GM18505 (cell line): ENCODE measurements at regions not wholly inside any gene's neighbourhood (a gene's known extent, or its start where the extent isn't known, plus 50 kb on each side); places are given as distances from the start of the nearest gene placed in this dataset.
"Not testable (repeated sequence)": the region's sequence is repeated elsewhere in the genome, so short reads cannot be mapped to it uniquely, and the experiment has no call there.

Experiments used
- ATAC-seq: cut with Tn5 transposase; IDR thresholded peaks from one replicate; pipeline ENCODE4 v1.9.1; 2021; ENCODE audit not compliant: unreplicated experiment
- POLR2A ChIP-seq: IDR thresholded peaks from 4 replicates; pipeline ENCODE4 v1.6.1; 2011; ENCODE audit warnings: borderline replicate concordance; ENCODE audit not compliant: insufficient read depth, insufficient read length; ENCODE audit errors: extremely low read depth

DNA sequence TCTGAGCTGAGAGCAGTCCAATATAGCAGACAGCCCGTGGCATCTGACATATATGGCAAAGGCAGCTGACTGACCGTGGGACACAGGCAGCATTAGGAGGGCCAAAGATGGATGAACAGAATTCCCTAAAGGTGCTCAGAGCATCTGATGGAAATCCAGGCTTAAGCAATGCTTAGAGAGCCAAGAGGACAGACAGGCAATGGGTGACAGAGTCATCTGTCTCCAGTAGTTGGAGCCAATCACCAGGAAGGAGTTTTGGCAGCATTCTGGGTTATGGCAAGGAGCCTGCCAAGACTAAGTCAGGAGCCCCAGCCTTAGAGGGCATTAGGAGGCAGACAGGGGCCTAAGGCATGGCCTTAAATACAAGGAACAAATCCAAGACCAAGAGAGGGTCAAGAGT, 153.3 kb upstream of the USP9X start:
- TF ChIP-seq POLR2A: no peak
- ATAC-seq: no peak

DNA sequence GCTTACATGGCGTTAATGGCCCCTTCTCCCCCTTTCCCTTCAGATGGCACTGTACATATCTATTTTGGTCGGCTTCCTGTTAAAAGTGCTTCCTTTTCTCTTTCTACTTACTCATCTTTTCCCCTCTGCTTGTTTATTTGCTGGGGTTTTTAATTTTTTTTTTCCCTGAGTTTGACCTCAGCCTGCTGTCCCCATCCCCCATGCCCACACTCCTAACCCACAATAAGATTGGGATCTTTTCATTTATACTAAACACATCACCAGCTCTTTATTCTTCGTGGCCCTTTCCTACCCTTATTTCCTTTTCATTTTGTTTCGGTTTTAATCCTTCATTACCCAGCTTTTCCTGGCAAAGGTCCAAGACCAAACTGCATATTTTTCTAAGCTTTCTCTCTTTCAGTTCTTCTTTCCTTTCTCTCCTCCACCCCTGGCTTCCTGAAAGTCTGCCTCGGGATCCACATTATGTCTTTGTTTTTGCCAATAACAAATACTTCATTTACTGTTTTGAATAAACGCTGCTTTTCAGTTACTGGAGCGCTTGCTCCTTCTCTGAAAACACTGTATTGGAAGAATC, 152.0 kb upstream of the USP9X start:
- no peak for TF ChIP-seq POLR2A
- no peak for ATAC-seq

GRCh38 chrX:40933706-40934425, 151.4 kb upstream of the USP9X start:
- no peak for TF ChIP-seq POLR2A
- no peak for ATAC-seq

- ATAC-seq: no peak
These were observed 148.4 kb upstream of the USP9X start for GRCh38 chrX:40936827-40937226.

GRCh38 chrX:40938423-40938822, 146.8 kb upstream of the USP9X start:
- TF ChIP-seq POLR2A: no peak
- no peak for ATAC-seq

More at GRCh38 chrX:40936827-40937226, 148.4 kb upstream of the USP9X start:
- no peak for TF ChIP-seq POLR2A

- ATAC-seq: no peak
- no peak for TF ChIP-seq POLR2A
These were observed 142.1 kb upstream of the USP9X start for GRCh38 chrX:40943093-40943641.

DNA sequence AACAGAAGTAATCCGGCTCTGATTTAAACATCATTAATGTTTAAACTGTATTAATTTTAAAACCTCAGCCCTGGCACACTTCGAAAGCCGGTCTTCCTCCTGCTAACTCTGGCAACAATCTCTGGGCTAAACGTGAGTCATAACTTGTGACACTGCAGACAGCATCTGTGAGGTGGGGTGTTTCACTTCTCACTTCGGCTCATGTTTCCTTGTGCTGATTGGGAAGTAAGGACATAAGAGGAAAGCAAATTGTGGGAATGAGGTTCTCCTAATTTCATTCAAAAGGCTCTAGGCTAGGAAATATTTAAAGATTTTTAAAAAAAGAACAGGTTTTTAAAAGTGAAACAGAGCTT, 139.9 kb upstream of the USP9X start:
- no peak for ATAC-seq
- TF ChIP-seq POLR2A: no peak

GRCh38 chrX:40947276-40947675, 138.0 kb upstream of the USP9X start:
- TF ChIP-seq POLR2A: no peak
- no peak for ATAC-seq

DNA sequence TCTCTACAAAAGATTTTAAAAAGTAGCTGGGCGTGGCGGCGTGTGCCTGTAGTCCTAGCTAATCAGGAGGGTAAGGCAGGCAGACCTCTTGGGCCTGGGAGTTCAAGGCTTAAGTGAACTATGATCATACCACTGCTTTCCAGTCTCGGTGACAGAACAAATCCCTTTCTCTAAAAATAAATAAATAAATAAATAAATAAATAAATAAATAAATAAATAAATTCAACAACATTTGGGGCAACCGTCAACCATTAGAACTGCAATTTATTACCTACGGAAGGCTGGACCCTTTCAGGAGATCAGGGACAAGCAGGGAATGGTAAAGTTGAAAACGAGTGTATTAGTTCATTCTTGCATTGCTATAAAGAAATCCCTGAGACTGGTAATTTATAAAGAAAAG, 136.2 kb upstream of the USP9X start:
- no peak for ATAC-seq
- TF ChIP-seq POLR2A: no peak

GRCh38 chrX:40950546-40950945, 134.7 kb upstream of the USP9X start:
- TF ChIP-seq POLR2A: no peak
- no peak for ATAC-seq

DNA sequence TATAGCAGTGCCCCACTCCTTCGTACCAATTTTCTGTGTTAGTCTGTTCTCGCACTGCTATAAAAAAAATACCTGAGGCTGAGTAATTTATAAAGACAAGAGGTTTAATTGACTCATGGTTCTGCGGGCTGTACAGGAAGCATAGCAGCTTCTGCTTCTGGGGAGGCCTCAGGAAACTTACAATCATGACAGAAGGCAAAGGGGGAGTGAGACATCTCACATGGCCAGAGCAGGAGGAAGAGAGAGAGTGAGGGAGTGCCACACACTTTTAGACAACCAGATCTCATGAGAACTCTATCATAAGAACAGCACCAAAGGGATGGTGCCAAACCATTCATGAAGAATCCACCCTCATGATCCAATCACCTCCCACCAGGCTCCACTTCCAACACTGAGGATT, 133.8 kb upstream of the USP9X start:
- not testable (repeated sequence) for ATAC-seq

DNA sequence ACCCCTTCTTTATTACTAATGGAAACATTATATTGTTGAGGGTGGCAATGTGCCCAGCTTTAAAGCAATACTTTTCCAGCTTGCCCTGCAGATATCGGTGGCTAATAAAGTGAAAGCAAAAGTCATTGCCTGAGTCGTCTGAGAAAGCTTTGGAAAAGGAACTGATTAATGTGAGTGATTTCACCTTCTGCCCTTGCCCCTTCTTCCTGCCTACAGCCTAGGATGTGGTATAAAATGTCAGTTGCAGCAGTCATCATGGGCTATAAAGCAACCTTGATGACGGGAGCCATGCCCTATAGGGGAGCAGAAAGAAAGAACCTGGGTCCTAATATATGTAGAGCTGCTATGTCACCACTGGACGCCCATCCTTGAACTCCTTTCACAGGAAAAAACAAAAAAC, 132.4 kb upstream of the USP9X start:
- no peak for ATAC-seq
- no peak for TF ChIP-seq POLR2A

DNA sequence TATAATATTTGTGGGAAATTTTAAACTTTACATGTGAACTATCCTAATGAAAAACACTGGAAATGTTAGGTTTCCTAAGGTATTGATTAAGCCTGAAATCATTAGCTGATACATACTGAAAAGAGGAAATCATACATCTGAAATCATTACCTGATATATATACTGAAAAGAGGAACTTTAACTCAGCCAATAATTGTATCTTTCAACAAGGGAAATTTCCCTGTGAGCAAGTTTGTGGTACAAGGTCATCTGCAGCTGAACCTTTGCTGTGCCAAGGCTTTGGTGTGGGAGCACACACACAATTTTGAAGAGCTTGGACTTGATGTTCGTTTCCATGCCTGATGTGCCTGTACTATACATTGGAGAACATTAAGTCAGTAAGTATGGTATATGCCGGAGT, 131.9 kb upstream of the USP9X start:
- ATAC-seq: no peak
- TF ChIP-seq POLR2A: no peak

DNA sequence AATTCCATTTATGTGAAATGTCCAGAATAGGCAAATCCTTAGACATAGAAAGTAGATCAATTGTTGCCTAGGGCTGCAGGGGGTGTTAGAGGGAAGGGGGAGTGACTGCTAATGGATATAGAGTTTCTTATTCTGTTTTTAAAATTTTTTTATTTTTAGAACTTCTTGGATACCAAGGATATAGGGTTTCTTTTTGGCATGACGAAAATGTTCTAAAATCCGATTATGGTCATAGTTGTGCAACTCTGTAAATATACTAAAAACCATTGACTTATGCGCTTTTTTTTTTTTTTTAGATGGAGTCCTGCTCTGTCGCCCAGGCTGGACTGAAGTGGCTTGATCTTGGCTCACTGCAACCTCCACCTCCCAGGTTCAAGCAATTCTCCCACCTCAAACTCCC, 125.2 kb upstream of the USP9X start:
- no peak for TF ChIP-seq POLR2A
- ATAC-seq: no peak
